Myocyte (in vitro differentiated cells): ENCODE measurements at regions not wholly inside any gene's neighbourhood (a gene's known extent, or its start where the extent isn't known, plus 50 kb on each side); places are given as distances from the start of the nearest gene placed in this dataset.
A peak's percentile ranks its signal among the peaks of the same experiment; 100 is the strongest.

ENCODE experiments used
- DNase-seq: peaks from one replicate; pipeline ENCODE4 v3.0.0-alpha.2; 2012; ENCODE audit warnings: low read depth

GRCh38 chr3:70849911-70850699 is 537.7 kb upstream of the MDFIC2 start:
- DNase-seq = peak; percentile 91

- peak; percentile 76 for DNase-seq
These were observed 527.9 kb upstream of the MDFIC2 start for GRCh38 chr3:70840106-70840870.

- DNase-seq = peak; percentile 25
These were observed 521.0 kb upstream of the MDFIC2 start for GRCh38 chr3:70833239-70833960.

DNA sequence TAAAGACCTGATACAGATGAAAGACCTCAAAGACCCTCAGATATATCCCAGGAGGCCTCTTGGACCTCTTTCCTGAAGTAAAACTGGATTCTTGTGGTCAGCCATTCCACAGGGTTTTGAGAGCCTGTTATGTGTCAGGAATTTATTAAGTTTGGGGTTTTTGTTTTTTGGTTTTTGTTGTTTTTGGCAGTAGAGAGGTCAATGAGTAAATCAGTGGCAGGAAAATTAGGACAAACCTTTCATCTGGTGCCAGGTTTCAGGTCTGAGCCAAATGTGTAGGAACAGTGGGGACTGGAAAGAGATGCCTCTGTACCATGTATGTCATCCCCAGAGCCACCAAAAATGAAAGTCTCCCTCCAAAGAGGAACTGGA is 520.4 kb upstream of the MDFIC2 start:
- no peak for DNase-seq

DNA sequence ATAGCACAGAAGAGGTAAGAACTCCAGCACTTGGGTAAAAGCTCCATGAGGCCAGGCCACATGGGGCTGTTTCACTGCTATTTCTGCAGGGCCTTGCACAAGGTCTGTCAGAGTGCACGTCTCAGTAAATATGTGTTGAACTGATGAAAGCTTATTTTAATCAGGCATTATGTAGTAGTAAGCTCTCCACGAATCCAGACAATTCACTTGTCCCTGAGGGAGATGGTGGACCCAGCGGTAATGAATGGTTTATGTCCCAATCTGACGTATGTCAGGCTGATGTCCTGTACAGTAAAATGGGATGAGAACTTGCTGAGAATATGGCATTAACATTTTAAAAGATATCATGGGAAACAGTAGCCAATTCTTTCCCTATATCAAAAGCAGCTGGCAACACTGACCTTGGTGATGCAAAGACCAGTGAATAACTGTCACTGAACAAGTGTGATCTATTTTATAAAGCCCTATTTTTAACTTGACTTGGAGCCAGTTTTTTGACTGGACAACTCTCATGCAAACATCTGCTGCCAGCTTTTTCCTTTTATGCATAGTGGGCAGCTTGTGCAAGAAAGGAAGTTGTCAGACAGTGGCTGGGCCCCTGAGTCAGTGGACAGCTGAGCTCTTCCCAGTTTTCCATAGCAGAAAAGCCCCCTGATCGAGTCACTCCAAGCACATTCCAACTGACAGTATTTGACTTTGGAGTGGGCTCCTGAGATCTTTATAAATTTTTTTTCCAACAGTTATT is 519.8 kb upstream of the MDFIC2 start:
- DNase-seq = peak; percentile 98

- peak; percentile 76 for DNase-seq
These were observed 516.7 kb upstream of the MDFIC2 start for GRCh38 chr3:70829092-70829491.

DNA sequence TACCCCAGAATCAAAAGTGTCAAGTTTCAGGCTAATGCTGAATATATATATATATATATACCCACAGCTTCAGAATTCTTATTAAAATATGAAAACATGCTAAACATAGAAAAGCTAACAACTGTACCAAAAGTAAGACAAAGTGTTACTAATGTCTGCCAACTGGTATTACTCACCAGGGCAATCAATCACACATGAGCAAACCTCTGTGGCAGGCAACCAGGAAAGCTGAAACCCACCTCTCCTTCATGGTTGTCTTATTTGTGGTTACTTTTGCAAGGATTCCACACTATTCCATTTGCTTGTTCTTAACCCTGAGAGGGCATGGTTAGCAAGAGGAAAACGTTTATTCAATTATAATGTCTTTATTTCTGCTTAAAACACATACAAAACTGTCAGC is 512.3 kb upstream of the MDFIC2 start:
- peak; percentile 93 for DNase-seq

- peak; percentile 92 for DNase-seq
These were observed 511.6 kb upstream of the MDFIC2 start for GRCh38 chr3:70824078-70824477.

DNA sequence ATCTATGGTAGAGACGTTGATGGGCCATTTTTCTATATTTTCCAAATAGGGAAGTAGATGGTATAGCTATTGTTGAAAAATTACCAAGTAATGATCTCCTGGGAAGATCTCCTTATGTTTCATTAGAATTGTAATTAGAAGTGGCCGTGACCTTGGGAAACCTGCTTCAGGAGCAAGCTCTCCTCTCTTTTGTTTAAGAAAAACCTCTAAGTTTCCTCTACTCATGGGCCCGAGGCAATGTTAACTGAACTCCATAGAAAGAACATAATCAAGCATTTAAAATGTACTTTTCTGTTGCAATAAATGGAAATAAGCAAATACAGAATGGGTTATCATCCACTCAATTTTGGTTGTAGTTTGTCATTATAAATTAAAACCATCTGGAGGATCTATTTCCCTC is 511.2 kb upstream of the MDFIC2 start:
- no peak for DNase-seq

DNA sequence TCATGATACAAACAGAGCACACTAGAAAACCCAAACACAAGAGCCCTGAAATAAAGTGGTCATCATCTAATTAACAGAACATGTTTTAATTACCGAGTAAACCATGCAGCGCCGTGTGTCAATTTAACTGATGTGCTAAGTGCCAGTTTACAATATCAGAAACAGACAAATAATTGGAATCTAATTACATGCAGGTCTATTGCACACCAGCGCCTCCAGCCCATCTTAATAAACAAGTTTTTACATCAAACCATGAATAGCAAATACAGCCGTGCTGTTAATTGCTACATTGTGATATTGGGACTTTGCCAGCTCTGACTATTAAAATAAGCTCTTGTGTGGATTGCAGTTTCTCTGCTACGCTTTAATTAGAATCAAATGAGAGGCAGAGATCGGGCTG is 510.2 kb upstream of the MDFIC2 start:
- DNase-seq = no peak

DNA sequence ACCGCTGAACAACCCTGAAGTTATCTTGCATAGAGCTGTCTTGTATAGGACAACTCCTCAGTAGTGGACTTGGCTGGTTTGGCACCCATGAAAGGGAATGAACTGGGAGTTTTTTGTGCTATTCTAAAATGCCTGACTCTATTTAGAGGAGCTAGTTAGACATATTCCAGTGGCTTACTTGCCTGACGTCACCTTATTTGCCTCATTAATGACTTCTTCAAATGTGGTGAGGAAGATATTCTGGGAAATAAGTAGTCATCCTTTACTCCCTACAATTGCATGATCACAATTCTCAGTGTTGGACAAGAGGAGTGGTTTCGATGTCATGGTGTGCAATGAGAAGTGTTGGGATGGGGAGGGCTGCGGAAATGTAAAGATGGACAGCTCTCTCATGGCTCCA is 509.2 kb upstream of the MDFIC2 start:
- DNase-seq = no peak

- no peak for DNase-seq
These were observed 508.0 kb upstream of the MDFIC2 start for GRCh38 chr3:70820397-70820796.

GRCh38 chr3:70818145-70818544 is 505.7 kb upstream of the MDFIC2 start:
- no peak for DNase-seq

GRCh38 chr3:70816346-70816745 is 503.9 kb upstream of the MDFIC2 start:
- DNase-seq = peak; percentile 59

DNA sequence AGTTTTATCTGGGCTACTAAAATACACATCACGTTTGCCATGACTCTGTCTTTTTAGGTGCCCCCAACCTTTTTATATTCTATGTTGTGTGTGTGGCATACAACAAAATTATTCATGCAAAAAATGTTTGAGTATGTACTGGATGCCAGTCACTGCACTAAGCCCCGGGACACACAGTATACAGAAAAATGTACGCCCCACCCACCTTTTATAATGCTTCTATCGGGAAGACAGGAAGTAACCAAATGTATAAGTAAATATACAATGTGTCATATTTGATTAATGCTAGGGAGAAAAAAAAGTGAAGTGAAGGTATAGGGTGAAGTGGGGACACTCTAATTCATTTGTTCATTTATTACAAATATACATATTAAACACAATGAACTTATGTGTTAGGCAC is 503.4 kb upstream of the MDFIC2 start:
- no peak for DNase-seq

DNA sequence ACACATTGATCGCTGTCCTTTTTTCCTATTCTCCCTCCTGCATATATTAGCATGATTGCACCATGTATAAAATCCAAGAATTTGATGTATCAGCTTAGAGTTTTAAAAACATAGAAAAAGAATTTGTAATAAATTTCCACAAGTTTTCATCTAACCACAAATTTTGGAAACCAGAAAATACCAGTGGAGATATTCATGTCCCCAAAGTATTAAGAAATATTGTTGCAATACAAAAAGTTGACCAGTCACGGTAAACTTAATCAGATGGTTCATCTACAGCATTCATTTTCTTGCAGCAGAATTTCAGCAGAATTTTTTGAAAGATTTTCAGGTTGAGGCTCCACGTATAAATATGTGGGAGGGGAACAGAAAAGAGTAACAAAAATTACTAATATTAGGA is 500.9 kb upstream of the MDFIC2 start:
- DNase-seq = no peak

GRCh38 chr3:70811880-70812279 is 499.4 kb upstream of the MDFIC2 start:
- peak; percentile 96 for DNase-seq

DNA sequence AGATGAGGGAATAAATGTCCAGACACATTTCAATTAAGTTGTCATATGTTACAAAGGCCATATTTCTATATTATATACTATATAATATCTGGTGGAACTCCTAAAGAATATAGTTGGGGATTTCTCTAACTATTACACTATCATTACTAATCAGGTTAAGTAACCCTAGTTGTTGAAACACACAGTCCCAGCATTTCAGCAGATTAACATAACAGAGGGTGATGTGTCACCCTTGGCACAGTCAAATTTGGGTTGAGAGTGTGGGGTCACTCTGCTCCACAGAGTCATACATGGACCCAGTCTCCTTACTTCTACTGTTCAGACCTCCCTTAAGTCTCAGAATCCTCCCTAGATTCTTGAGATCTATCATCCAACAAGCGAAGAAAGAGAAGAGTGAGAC is 496.4 kb upstream of the MDFIC2 start:
- no peak for DNase-seq

GRCh38 chr3:70806556-70806955 is 494.1 kb upstream of the MDFIC2 start:
- no peak for DNase-seq

- no peak for DNase-seq
These were observed 493.6 kb upstream of the MDFIC2 start for GRCh38 chr3:70806021-70806420.
